RWPE2 (cell line): ENCODE measurements at regions not wholly inside any gene's neighbourhood (a gene's known extent, or its start where the extent isn't known, plus 50 kb on each side); places are given as distances from the start of the nearest gene placed in this dataset.
A peak's percentile ranks its signal among the peaks of the same experiment; 100 is the strongest.

Source experiments
- ATAC-seq: fragments of 200-7000 bp; cut with Tn5 transposase; 3 replicates; pipeline ENCODE4 v1.9.1; 2021; ENCODE audit warnings: low read depth
- DNase-seq: peaks from one replicate; pipeline ENCODE4 v3.0.0-alpha.2; 2020; ENCODE audit warnings: low spot score
- H3K27ac ChIP-seq: fragments of 450-650 bp; 2 replicates; pipeline ENCODE4 v1.5.1; 2017; ENCODE audit warnings: mild to moderate bottlenecking; ENCODE audit not compliant: poor library complexity, severe bottlenecking
- H3K27me3 ChIP-seq: fragments of 250-450 bp; sonication (Bioruptor Pico); 2 replicates; pipeline ENCODE4 v1.5.1; 2021; ENCODE audit warnings: mild to moderate bottlenecking, moderate library complexity; ENCODE audit not compliant: insufficient read depth, poor library complexity, severe bottlenecking
- H3K36me3 ChIP-seq: fragments of 250-450 bp; sonication (Bioruptor Pico); 2 replicates; pipeline ENCODE4 v1.5.1; 2020; ENCODE audit warnings: low read depth, mild to moderate bottlenecking, moderate library complexity
- H3K4me1 ChIP-seq: fragments of 250-450 bp; sonication (Bioruptor Pico); 2 replicates; pipeline ENCODE4 v1.5.1; 2021; ENCODE audit warnings: mild to moderate bottlenecking, moderate library complexity; ENCODE audit not compliant: insufficient read depth, poor library complexity, severe bottlenecking
- H3K4me3 ChIP-seq: fragments of 250-450 bp; sonication (Bioruptor Pico); 2 replicates; pipeline ENCODE4 v1.5.1; 2021; ENCODE audit warnings: mild to moderate bottlenecking, moderate library complexity; ENCODE audit not compliant: severe bottlenecking
- H3K9me3 ChIP-seq: fragments of 250-450 bp; sonication (Bioruptor Pico); 2 replicates; pipeline ENCODE4 v1.5.1; 2021; ENCODE audit warnings: mild to moderate bottlenecking, moderate library complexity; ENCODE audit not compliant: severe bottlenecking
- TF ChIP-seq, protein P1 (sequence below): fragments of 450-650 bp; IDR thresholded peaks from one replicate; pipeline ENCODE4 v1.5.1; 2017; ENCODE audit warnings: mild to moderate bottlenecking, moderate library complexity; ENCODE audit not compliant: poor library complexity, severe bottlenecking

DNA sequence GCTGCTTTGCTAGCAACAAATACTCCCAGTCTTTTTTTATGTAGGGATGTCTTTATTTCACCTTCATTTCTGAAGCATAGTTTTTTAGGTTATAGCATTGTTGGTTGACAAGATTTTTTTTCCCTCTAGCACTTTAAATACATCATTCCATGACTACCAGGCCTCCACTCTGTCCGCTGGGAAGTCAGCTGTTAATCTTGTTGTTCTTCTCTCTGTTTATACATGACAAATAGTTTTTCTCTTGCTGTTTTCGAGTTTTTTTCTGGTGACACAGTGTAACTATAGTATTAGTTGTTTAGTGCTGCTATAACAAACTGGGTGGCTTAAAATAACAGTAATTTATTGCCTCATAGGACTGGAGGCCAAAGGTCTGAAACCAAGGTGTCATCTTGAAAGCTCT lies 205.5 kb upstream of the CNTNAP4 start:
- no peaks in the 10 kb centered on the region for H3K27me3 ChIP-seq
- H3K27ac ChIP-seq: no peak overlapping the region
- H3K9me3 ChIP-seq: no peaks in the 10 kb centered on the region
- no peak overlapping the region for H3K4me3 ChIP-seq
- no peaks in the 10 kb centered on the region for H3K36me3 ChIP-seq
- no peaks in the 10 kb centered on the region for H3K4me1 ChIP-seq
- no peak for DNase-seq
- no peak for ATAC-seq
- TF ChIP-seq, protein P1, sequence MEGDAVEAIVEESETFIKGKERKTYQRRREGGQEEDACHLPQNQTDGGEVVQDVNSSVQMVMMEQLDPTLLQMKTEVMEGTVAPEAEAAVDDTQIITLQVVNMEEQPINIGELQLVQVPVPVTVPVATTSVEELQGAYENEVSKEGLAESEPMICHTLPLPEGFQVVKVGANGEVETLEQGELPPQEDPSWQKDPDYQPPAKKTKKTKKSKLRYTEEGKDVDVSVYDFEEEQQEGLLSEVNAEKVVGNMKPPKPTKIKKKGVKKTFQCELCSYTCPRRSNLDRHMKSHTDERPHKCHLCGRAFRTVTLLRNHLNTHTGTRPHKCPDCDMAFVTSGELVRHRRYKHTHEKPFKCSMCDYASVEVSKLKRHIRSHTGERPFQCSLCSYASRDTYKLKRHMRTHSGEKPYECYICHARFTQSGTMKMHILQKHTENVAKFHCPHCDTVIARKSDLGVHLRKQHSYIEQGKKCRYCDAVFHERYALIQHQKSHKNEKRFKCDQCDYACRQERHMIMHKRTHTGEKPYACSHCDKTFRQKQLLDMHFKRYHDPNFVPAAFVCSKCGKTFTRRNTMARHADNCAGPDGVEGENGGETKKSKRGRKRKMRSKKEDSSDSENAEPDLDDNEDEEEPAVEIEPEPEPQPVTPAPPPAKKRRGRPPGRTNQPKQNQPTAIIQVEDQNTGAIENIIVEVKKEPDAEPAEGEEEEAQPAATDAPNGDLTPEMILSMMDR: no peak

DNA sequence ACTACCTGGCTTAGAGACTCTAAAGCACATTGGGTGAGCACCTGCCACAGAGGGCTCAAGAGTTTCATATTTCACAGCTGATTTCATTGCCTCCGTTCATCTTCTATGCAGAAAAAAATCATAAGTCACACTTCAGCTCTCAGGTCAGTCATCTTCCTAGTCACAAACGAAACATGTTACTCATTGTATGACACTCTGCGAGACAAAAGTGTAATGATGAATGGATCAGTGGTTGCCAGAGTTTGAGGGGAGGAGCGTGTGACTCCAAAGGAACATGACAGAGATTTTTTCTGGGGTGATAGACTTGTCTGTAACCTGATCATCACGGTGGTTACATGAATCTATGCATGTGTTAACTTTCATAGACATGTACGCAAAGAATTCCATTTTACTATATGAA lies 195.2 kb upstream of the CNTNAP4 start:
- DNase-seq: no peak
- TF ChIP-seq, protein P1: no peak

DNA sequence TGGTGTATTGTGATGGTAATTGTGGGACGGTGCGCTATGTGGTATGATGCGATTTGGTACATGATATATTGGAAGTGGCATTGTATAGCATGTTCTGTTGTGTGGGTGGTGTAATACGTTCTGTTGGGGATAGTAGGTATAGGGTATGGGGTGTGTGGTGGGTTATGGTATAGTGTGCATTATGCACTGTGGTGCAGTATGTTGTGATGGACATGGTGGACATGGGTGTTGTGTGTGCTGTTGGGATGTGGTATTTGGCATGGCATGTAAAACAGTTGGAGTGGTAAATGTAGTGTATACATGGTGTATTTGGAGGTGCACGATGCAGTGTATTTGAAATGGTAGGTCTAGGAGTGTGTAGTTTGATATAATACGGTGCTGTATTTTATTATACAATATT lies 170.6 kb upstream of the CNTNAP4 start:
- Histone ChIP-seq H3K4me3 (no peak overlapping the region), H3K27ac (no peak overlapping the region), H3K4me1 (no peaks in the 10 kb centered on the region), H3K27me3 (no peaks in the 10 kb centered on the region), H3K36me3 (no peaks in the 10 kb centered on the region), H3K9me3 (peaks cover 7% of the 10 kb centered on the region)
- ATAC-seq (no peak), DNase-seq (no peak)
- TF ChIP-seq, protein P1: no peak

More for the DNA sequence above, 195.2 kb upstream of the CNTNAP4 start:
- no peaks in the 10 kb centered on the region for H3K27me3 ChIP-seq
- H3K4me1 ChIP-seq: peaks cover 8% of the 10 kb centered on the region
- H3K4me3 ChIP-seq: no peak overlapping the region
- peak; percentile 72 for ATAC-seq
- no peaks in the 10 kb centered on the region for H3K9me3 ChIP-seq
- no peak overlapping the region for H3K27ac ChIP-seq
- H3K36me3 ChIP-seq: no peaks in the 10 kb centered on the region

DNA sequence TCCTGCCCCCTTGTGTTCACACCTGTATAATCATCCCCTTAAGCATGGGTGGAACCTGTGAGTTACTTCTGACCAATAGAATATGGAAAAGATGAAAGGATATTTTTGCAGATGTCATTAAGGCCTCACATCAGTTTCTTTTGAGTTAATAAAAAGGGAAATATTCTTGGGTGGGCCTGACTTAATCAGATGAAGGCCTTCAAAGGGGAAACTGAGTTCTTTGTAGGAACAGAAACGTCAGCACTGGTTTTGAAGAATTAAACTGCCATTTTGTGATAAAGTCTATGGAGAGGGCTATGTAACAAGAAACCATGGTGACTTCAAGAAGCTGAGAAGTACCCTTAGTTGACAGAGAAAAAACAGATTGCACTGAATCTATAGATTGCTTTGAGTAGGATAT lies 168.7 kb upstream of the CNTNAP4 start:
- Histone ChIP-seq H3K27me3 (no peaks in the 10 kb centered on the region), H3K9me3 (no peaks in the 10 kb centered on the region), H3K4me3 (no peak overlapping the region), H3K4me1 (no peaks in the 10 kb centered on the region), H3K27ac (no peak overlapping the region), H3K36me3 (no peaks in the 10 kb centered on the region)
- DNase-seq (no peak), ATAC-seq (no peak)
- TF ChIP-seq, protein P1: no peak

DNA sequence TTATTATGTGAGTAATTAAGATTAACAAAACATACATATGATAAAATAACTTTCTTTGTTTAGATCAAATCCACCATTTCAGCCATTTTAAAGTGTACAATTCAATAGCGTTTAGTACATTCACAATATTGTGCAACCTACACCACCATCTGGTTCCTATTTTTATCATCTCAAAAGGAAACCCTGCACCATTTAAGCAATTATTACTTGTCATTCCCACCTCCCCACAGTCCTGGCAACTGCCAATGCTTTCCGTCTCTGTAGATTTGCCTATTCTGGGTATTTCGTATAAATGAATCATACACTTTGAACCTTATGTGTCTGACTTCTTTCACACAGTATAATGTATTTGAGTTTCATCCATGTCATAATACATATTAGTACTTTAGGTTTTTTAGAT lies 162.5 kb upstream of the CNTNAP4 start:
- Histone ChIP-seq H3K36me3 (no peaks in the 10 kb centered on the region; the same call in 1 of the 2 replicates), H3K4me3 (no peak overlapping the region), H3K4me1 (no peaks in the 10 kb centered on the region), H3K27ac (no peak overlapping the region), H3K9me3 (no peaks in the 10 kb centered on the region), H3K27me3 (no peaks in the 10 kb centered on the region)
- ATAC-seq (no peak), DNase-seq (no peak)
- TF ChIP-seq, protein P1: no peak
